ENCODE measurements at regions not wholly inside any gene's neighbourhood (a gene's known extent, or its start where the extent isn't known, plus 50 kb on each side); places are given as distances from the start of the nearest gene placed in this dataset.

GRCh38 chr6:47915017-47915416, 133.2 kb downstream of the OPN5 start:
- H3K4me3 ChIP-seq (ENCODE audit: low read length), result no peak overlapping the region
- no peaks in the 10 kb centered on the region for H3K79me2 ChIP-seq (ENCODE audit: low read length)
- no peak for TF ChIP-seq CTCF (IDR thresholded peaks at IDR 0.05; ENCODE audit: low read depth, low read length)
- no peaks in the 10 kb centered on the region for H3K27me3 ChIP-seq (ENCODE audit: low read depth, low read length)
- no peak overlapping the region for H3K4me2 ChIP-seq (ENCODE audit: low read length)
- H3K27ac ChIP-seq (ENCODE audit: low read length), result no peak overlapping the region
- H3K9me3 ChIP-seq (ENCODE audit: insufficient read depth, low read length), result no peaks in the 10 kb centered on the region
- no peak overlapping the region for H2AFZ ChIP-seq (ENCODE audit: low read depth, low read length)
- H3K4me1 ChIP-seq (ENCODE audit: low read length), result no peaks in the 10 kb centered on the region
- no peaks in the 10 kb centered on the region for H3K36me3 ChIP-seq (replicated peaks; ENCODE audit: low read depth, low read length)
- H4K20me1 ChIP-seq (ENCODE audit: insufficient read depth, low read length), result no peaks in the 10 kb centered on the region
- no peak overlapping the region for H3K9ac ChIP-seq (ENCODE audit: low read length)

GRCh38 chr6:47908271-47908670, 126.4 kb downstream of the OPN5 start:
- Histone ChIP-seq H3K4me1 (ENCODE audit: low read length) (no peaks in the 10 kb centered on the region), H3K27me3 (ENCODE audit: low read depth, low read length) (no peaks in the 10 kb centered on the region), H4K20me1 (ENCODE audit: insufficient read depth, low read length) (no peaks in the 10 kb centered on the region), H3K36me3 (replicated peaks; ENCODE audit: low read depth, low read length) (no peaks in the 10 kb centered on the region), H3K9ac (ENCODE audit: low read length) (no peak overlapping the region), H3K9me3 (ENCODE audit: insufficient read depth, low read length) (no peaks in the 10 kb centered on the region), H3K4me2 (ENCODE audit: low read length) (no peak overlapping the region), H3K4me3 (ENCODE audit: low read length) (no peak overlapping the region), H3K79me2 (ENCODE audit: low read length) (no peaks in the 10 kb centered on the region), H3K27ac (ENCODE audit: low read length) (no peak overlapping the region), H2AFZ (ENCODE audit: low read depth, low read length) (no peak overlapping the region)
- no peak for TF ChIP-seq CTCF (IDR thresholded peaks at IDR 0.05; ENCODE audit: low read depth, low read length)
- no peak for TF ChIP-seq EZH2phosphoT487 (IDR thresholded peaks at IDR 0.05; ENCODE audit: low read depth)

- Histone ChIP-seq H4K20me1 (ENCODE audit: insufficient read depth, low read length) (no peaks in the 10 kb centered on the region), H3K79me2 (ENCODE audit: low read length) (no peaks in the 10 kb centered on the region), H3K4me2 (ENCODE audit: low read length) (no peak overlapping the region), H3K9ac (ENCODE audit: low read length) (no peak overlapping the region), H3K27me3 (ENCODE audit: low read depth, low read length) (no peaks in the 10 kb centered on the region), H3K4me1 (ENCODE audit: low read length) (no peaks in the 10 kb centered on the region), H3K27ac (ENCODE audit: low read length) (no peak overlapping the region), H3K36me3 (replicated peaks; ENCODE audit: low read depth, low read length) (no peaks in the 10 kb centered on the region), H2AFZ (ENCODE audit: low read depth, low read length) (no peak overlapping the region), H3K9me3 (ENCODE audit: insufficient read depth, low read length) (no peaks in the 10 kb centered on the region), H3K4me3 (ENCODE audit: low read length) (no peak overlapping the region)
- TF ChIP-seq EZH2phosphoT487 (IDR thresholded peaks at IDR 0.05; ENCODE audit: low read depth) (no peak), CTCF (IDR thresholded peaks at IDR 0.05; ENCODE audit: low read depth, low read length) (no peak)
These were observed 123.9 kb downstream of the OPN5 start for GRCh38 chr6:47905717-47906116.

GRCh38 chr6:47897247-47897646, 115.4 kb downstream of the OPN5 start:
- Histone ChIP-seq H3K9ac (ENCODE audit: low read length) (no peak overlapping the region), H3K9me3 (ENCODE audit: insufficient read depth, low read length) (no peaks in the 10 kb centered on the region), H3K27me3 (ENCODE audit: low read depth, low read length) (no peaks in the 10 kb centered on the region), H3K36me3 (replicated peaks; ENCODE audit: low read depth, low read length) (peaks cover 2% of the 10 kb centered on the region), H3K4me1 (ENCODE audit: low read length) (no peaks in the 10 kb centered on the region), H3K4me3 (ENCODE audit: low read length) (no peak overlapping the region), H3K79me2 (ENCODE audit: low read length) (no peaks in the 10 kb centered on the region), H3K4me2 (ENCODE audit: low read length) (no peak overlapping the region), H4K20me1 (ENCODE audit: insufficient read depth, low read length) (no peaks in the 10 kb centered on the region), H3K27ac (ENCODE audit: low read length) (no peak overlapping the region), H2AFZ (ENCODE audit: low read depth, low read length) (no peak overlapping the region)
- TF ChIP-seq EZH2phosphoT487 (IDR thresholded peaks at IDR 0.05; ENCODE audit: low read depth), result no peak
- TF ChIP-seq CTCF (IDR thresholded peaks at IDR 0.05; ENCODE audit: low read depth, low read length), result no peak

All from OCI-LY3 (cell line).